SK-N-SH (cell line): ENCODE measurements at regions not wholly inside any gene's neighbourhood (a gene's known extent, or its start where the extent isn't known, plus 50 kb on each side); places are given as distances from the start of the nearest gene placed in this dataset.

ENCODE experiments used
- CTCF ChIA-PET: fragments of 300-600, 350-600 bp; formaldehyde crosslinking; extraction: SDS; loops from one replicate; lab custom pipeline; 2021; lab: Yijun Ruan, JAX
- POLR2A ChIA-PET: fragments of 350-600 bp; sonication (Branson Sonifier 250); formaldehyde crosslinking; extraction: SDS; loops from one replicate; lab custom pipeline; 2020; ENCODE audit warnings: antibody characterized with exemption, inconsistent platforms; lab: Yijun Ruan, JAX
- DNase-seq: peaks from one replicate; pipeline ENCODE4 v3.0.0; 2012
- H2AFZ ChIP-seq: fragments of 200-600 bp; sonication (generic); 2 replicates; pipeline ENCODE4 v1.8.1; 2016; ENCODE audit warnings: antibody characterized with exemption, mild to moderate bottlenecking, low read depth
- H3F3A ChIP-seq: fragments of 200-600 bp; sonication (generic); replicated peaks from 2 replicates; pipeline ENCODE3; 2016; ENCODE audit warnings: antibody characterized with exemption, mild to moderate bottlenecking; ENCODE audit not compliant: insufficient read depth
- H3K27ac ChIP-seq, 2 experiments: fragments of 200-500 bp in 1 of 2; fragments of 200-600 bp in 1 of 2; sonication (Bioruptor generic) in 1 of 2; sonication (generic), shearing (Covaris generic) in 1 of 2; 2 replicates each; pipeline versions ENCODE4 v1.5.1 to v1.6.1; 2014 to 2016; ENCODE audit warnings: low read depth in 2 of 2, inconsistent platforms in 1 of 2, low read length in 1 of 2, mild to moderate bottlenecking in 1 of 2, mixed read lengths in 1 of 2
- H3K27me3 ChIP-seq: fragments of 200-600 bp; sonication (generic), shearing (Covaris generic); 2 replicates; pipeline ENCODE4 v1.6.1; 2016; ENCODE audit warnings: mixed run types; ENCODE audit not compliant: insufficient read depth
- H3K36me3 ChIP-seq, 2 experiments: fragments of 200-500 bp in 1 of 2; fragments of 200-600 bp in 1 of 2; sonication (Bioruptor generic) in 1 of 2; sonication (generic) in 1 of 2; replicated peaks in 1 of 2; 2 replicates each; pipeline versions ENCODE3 to v1.5.1; 2014 to 2016; ENCODE audit warnings: low read length in 1 of 2, mild to moderate bottlenecking in 1 of 2; ENCODE audit not compliant: insufficient read depth in 2 of 2, control insufficient read depth in 1 of 2
- H3K4me1 ChIP-seq, 2 experiments: fragments of 200-500 bp in 1 of 2; fragments of 200-600 bp in 1 of 2; sonication (Bioruptor generic) in 1 of 2; sonication (generic), shearing (Covaris generic) in 1 of 2; 2 replicates each; pipeline versions ENCODE4 v1.5.1 to v1.6.1; 2014 to 2016; ENCODE audit warnings: low read depth in 1 of 2, low read length in 1 of 2, mixed run types in 1 of 2; ENCODE audit not compliant: insufficient read depth in 2 of 2, control insufficient read depth in 1 of 2
- H3K4me2 ChIP-seq: fragments of 200-600 bp; sonication (generic), shearing (Covaris generic); 2 replicates; pipeline ENCODE4 v1.6.1; 2017; ENCODE audit warnings: mixed run types
- H3K4me3 ChIP-seq, 2 experiments: fragments of 200-500 bp in 1 of 2; fragments of 200-600 bp in 1 of 2; sonication (Bioruptor generic) in 1 of 2; sonication (generic), shearing (Covaris generic) in 1 of 2; 2 replicates each; pipeline versions ENCODE4 v1.5.1 to v1.8.1; 2014 to 2016; ENCODE audit warnings: low read depth in 2 of 2, inconsistent platforms in 1 of 2, low read length in 1 of 2, mild to moderate bottlenecking in 1 of 2, mixed read lengths in 1 of 2, moderate library complexity in 1 of 2
- H3K79me2 ChIP-seq: fragments of 200-600 bp; sonication (generic); 2 replicates; pipeline ENCODE4 v1.8.1; 2017; ENCODE audit warnings: mild to moderate bottlenecking; ENCODE audit not compliant: insufficient read depth
- H3K9ac ChIP-seq: fragments of 200-600 bp; sonication (generic); 2 replicates; pipeline ENCODE4 v1.6.1; 2017; ENCODE audit warnings: mixed run types
- H3K9me2 ChIP-seq: fragments of 200-600 bp; sonication (generic); 2 replicates; pipeline ENCODE4 v1.6.1; 2017; ENCODE audit warnings: mixed run types
- H3K9me3 ChIP-seq: fragments of 200-600 bp; sonication (generic); 2 replicates; pipeline ENCODE4 v1.6.1; 2017; ENCODE audit warnings: mixed run types, mild to moderate bottlenecking, moderate library complexity
- H4K20me1 ChIP-seq: fragments of 200-600 bp; sonication (generic); 2 replicates; pipeline ENCODE4 v1.6.1; 2017; ENCODE audit warnings: mild to moderate bottlenecking, mixed run types; ENCODE audit not compliant: insufficient read depth
- GABPA ChIP-seq: IDR thresholded peaks from 2 replicates; pipeline ENCODE4 v1.4.0; 2012; ENCODE audit warnings: low read depth, mild to moderate bottlenecking
- GATA2 ChIP-seq: sonication (generic); formaldehyde crosslinking; IDR thresholded peaks from 2 replicates; pipeline ENCODE4 v1.5.0; 2020; ENCODE audit warnings: mild to moderate bottlenecking, missing genetic modification reagents
- MEF2A ChIP-seq: IDR thresholded peaks from 2 replicates; pipeline ENCODE4 v1.4.0; 2012; ENCODE audit warnings: low read depth, borderline replicate concordance
- NFIC ChIP-seq: IDR thresholded peaks from 2 replicates; pipeline ENCODE4 v1.4.0; 2012; ENCODE audit warnings: borderline replicate concordance
- RAD21 ChIP-seq: IDR thresholded peaks from 2 replicates; pipeline ENCODE4 v1.6.1; 2012; ENCODE audit warnings: mild to moderate bottlenecking, low read length
- RXRA ChIP-seq: IDR thresholded peaks from 2 replicates; pipeline ENCODE4 v1.4.0; 2012; ENCODE audit warnings: low read depth, mild to moderate bottlenecking, borderline replicate concordance
- TCF12 ChIP-seq: IDR thresholded peaks from 2 replicates; pipeline ENCODE4 v1.4.0; 2012
- WGBS: methylation state at CpG from one replicate; pipeline ENCODE4 v1.1.6; 2017; ENCODE audit warnings: low lambda C conversion rate; 5-methylcytosine and 5-hydroxymethylcytosine counted together
- TF ChIP-seq, protein P1 (sequence below): IDR thresholded peaks from 2 replicates; pipeline ENCODE4; 2012
- TF ChIP-seq, protein P2 (sequence below): fragments of 150-350 bp; IDR thresholded peaks from 2 replicates; pipeline ENCODE4 v1.6.1; 2016; ENCODE audit warnings: mild to moderate bottlenecking, low read depth, low read length
- TF ChIP-seq, protein P3 (sequence below): IDR thresholded peaks from 2 replicates; pipeline ENCODE4 v1.4.0; 2012; ENCODE audit warnings: low read depth, borderline replicate concordance
- TF ChIP-seq, protein P4 (sequence below): IDR thresholded peaks from 2 replicates; pipeline ENCODE4 v1.4.0; 2012; ENCODE audit warnings: low read depth, borderline replicate concordance
- TF ChIP-seq, protein P5 (sequence below): fragments of 200-600 bp; sonication (generic); IDR thresholded peaks from 2 replicates; pipeline ENCODE4 v1.6.1; 2017; ENCODE audit warnings: antibody characterized with exemption, mild to moderate bottlenecking, moderate library complexity

DNA sequence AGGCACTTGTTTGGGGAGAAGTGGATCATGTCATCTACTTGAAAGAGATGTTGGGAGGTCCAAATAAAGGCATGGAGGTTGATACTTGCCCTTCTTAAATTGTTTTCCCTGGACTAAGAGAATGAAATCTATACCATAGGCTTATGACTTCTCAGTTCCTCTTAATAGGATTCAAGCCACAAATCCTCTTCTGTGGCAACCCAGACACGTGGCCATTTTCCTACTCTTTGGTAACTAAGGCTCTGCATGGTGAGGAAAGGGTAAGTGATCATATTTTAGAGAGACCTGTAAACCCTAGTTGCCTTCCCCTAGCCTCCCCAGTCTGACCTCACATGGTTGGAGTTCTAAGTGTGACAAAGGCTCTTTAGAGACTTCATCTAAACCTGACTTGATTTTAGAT, 72.9 kb upstream of the CD44 start:
- Histone ChIP-seq H3K4me1 (peaks cover 12% of the 10 kb centered on the region in 2 experiments; a peak in 3 of 4 replicates), H2AFZ (no peak overlapping the region), H3K9ac (no peak overlapping the region), H3K4me2 (no peak overlapping the region), H3K27ac (no peak overlapping the region), H3K36me3 (no peaks in the 10 kb centered on the region), H3K27me3 (no peaks in the 10 kb centered on the region), H3K9me2 (no peaks in the 10 kb centered on the region), H3K79me2 (no peaks in the 10 kb centered on the region), H3F3A (peaks cover 8% of the 10 kb centered on the region), H3K4me3 (no peak overlapping the region), H4K20me1 (no peaks in the 10 kb centered on the region), H3K9me3 (peaks cover 9% of the 10 kb centered on the region)
- WGBS, result 53% methylated on average over 1 of the region's 1 CpG
- CTCF ChIA-PET, result no interaction called here
- POLR2A ChIA-PET, result no interaction called here
- no peak for DNase-seq
- TF ChIP-seq, protein P1, sequence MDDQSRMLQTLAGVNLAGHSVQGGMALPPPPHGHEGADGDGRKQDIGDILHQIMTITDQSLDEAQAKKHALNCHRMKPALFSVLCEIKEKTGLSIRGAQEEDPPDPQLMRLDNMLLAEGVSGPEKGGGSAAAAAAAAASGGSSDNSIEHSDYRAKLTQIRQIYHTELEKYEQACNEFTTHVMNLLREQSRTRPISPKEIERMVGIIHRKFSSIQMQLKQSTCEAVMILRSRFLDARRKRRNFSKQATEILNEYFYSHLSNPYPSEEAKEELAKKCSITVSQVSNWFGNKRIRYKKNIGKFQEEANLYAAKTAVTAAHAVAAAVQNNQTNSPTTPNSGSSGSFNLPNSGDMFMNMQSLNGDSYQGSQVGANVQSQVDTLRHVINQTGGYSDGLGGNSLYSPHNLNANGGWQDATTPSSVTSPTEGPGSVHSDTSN, result no peak
- TF ChIP-seq TCF12, result no peak

DNA sequence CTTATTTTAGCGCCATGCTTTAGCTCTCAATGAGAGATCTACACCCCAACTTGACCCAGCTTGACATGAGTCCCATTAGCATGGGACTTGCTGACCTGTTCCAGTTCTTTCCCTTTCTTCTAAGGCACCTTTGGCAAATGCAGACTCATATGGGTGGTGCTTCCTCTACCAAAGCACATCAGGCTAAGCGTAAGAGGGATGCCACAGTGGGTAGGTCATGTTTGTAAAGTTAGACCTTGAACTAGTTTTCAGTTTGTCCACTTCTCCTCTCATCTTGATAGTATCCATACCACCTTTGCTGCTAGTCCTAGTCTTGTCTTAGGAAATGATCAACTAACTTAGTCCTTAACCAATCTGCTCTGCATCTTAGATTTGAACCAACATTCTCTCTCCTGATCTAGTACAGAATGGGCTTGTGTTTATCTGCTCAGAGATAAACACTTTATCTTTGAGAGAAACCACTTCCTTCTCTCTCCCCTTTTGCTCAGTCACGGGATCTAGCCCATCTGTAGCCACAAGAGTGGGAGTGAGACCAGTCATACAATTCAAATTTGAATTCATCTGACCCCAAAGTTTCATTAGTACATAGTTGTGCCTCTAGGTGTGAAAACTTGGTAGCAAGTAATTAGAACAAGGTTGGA, 72.1 kb upstream of the CD44 start:
- no peaks in the 10 kb centered on the region for H4K20me1 ChIP-seq
- no peaks in the 10 kb centered on the region for H3K36me3 ChIP-seq
- no peak for DNase-seq
- WGBS, result 94% methylated on average over 3 of the region's 3 CpGs
- H3K9me2 ChIP-seq, result no peaks in the 10 kb centered on the region
- TF ChIP-seq MEF2A, result no peak
- H3K27me3 ChIP-seq, result no peaks in the 10 kb centered on the region
- no peaks in the 10 kb centered on the region for H3K79me2 ChIP-seq
- peaks cover 12% of the 10 kb centered on the region in 2 experiments; a peak in 3 of 4 replicates for H3K4me1 ChIP-seq
- peaks cover 8% of the 10 kb centered on the region for H3F3A ChIP-seq
- H3K9ac ChIP-seq, result no peak overlapping the region
- H3K27ac ChIP-seq, result no peak overlapping the region
- no peak overlapping the region for H2AFZ ChIP-seq
- peaks cover 9% of the 10 kb centered on the region for H3K9me3 ChIP-seq
- no peak overlapping the region for H3K4me2 ChIP-seq
- POLR2A ChIA-PET, result no interaction called here
- CTCF ChIA-PET, result no interaction called here
- no peak overlapping the region for H3K4me3 ChIP-seq

DNA sequence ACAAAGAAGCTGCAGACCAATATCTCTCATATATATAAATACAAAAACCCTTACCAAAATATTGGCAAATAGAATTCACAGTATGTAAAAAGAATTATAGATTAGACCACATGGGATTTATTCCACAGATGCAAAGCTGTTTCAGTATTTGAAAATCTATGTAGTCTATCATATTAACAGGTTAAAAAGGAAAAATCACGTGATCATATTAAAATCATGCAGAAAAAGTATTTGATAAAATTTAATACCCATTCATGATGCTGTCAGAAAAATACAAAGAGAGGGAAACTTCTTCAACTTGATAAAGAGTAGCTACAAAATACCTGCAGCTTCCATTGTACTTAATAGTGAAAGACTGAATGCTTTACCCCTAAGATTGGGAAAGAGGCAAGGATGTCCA, 67.2 kb upstream of the CD44 start:
- Histone ChIP-seq H3K9me2 (no peaks in the 10 kb centered on the region), H3K79me2 (no peaks in the 10 kb centered on the region), H3K4me1 (no peaks in the 10 kb centered on the region; a peak in 1 of 4 replicates), H4K20me1 (no peaks in the 10 kb centered on the region), H3K27ac (no peak overlapping the region), H3K27me3 (no peaks in the 10 kb centered on the region), H2AFZ (no peak overlapping the region), H3K9me3 (peaks cover 9% of the 10 kb centered on the region), H3K4me2 (no peak overlapping the region), H3F3A (peaks cover 12% of the 10 kb centered on the region), H3K9ac (no peak overlapping the region), H3K36me3 (no peaks in the 10 kb centered on the region), H3K4me3 (no peak overlapping the region)
- WGBS, result 100% methylated on average over 1 of the region's 1 CpG
- POLR2A ChIA-PET, result no interaction called here
- CTCF ChIA-PET, result interaction anchor here (0.8 kb wide), 1 partner anchor 27 kb away, joined by 3 read pairs; no protein-coding TSS in a partner anchor
- no peak for DNase-seq
- TF ChIP-seq GABPA, result no peak
- no peak for TF ChIP-seq NFIC
- TF ChIP-seq, protein P2, sequence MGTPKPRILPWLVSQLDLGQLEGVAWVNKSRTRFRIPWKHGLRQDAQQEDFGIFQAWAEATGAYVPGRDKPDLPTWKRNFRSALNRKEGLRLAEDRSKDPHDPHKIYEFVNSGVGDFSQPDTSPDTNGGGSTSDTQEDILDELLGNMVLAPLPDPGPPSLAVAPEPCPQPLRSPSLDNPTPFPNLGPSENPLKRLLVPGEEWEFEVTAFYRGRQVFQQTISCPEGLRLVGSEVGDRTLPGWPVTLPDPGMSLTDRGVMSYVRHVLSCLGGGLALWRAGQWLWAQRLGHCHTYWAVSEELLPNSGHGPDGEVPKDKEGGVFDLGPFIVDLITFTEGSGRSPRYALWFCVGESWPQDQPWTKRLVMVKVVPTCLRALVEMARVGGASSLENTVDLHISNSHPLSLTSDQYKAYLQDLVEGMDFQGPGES, result no peak
- TF ChIP-seq GATA2 (CRISPR knock-in tag), result no peak
- TF ChIP-seq, protein P3, sequence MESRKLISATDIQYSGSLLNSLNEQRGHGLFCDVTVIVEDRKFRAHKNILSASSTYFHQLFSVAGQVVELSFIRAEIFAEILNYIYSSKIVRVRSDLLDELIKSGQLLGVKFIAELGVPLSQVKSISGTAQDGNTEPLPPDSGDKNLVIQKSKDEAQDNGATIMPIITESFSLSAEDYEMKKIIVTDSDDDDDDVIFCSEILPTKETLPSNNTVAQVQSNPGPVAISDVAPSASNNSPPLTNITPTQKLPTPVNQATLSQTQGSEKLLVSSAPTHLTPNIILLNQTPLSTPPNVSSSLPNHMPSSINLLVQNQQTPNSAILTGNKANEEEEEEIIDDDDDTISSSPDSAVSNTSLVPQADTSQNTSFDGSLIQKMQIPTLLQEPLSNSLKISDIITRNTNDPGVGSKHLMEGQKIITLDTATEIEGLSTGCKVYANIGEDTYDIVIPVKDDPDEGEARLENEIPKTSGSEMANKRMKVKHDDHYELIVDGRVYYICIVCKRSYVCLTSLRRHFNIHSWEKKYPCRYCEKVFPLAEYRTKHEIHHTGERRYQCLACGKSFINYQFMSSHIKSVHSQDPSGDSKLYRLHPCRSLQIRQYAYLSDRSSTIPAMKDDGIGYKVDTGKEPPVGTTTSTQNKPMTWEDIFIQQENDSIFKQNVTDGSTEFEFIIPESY, result no peak
- TF ChIP-seq, protein P4, sequence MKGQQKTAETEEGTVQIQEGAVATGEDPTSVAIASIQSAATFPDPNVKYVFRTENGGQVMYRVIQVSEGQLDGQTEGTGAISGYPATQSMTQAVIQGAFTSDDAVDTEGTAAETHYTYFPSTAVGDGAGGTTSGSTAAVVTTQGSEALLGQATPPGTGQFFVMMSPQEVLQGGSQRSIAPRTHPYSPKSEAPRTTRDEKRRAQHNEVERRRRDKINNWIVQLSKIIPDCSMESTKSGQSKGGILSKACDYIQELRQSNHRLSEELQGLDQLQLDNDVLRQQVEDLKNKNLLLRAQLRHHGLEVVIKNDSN, result no peak
- no peak for TF ChIP-seq MEF2A
- TF ChIP-seq RAD21, result no peak
- no peak for TF ChIP-seq RXRA
- TF ChIP-seq, protein P5, sequence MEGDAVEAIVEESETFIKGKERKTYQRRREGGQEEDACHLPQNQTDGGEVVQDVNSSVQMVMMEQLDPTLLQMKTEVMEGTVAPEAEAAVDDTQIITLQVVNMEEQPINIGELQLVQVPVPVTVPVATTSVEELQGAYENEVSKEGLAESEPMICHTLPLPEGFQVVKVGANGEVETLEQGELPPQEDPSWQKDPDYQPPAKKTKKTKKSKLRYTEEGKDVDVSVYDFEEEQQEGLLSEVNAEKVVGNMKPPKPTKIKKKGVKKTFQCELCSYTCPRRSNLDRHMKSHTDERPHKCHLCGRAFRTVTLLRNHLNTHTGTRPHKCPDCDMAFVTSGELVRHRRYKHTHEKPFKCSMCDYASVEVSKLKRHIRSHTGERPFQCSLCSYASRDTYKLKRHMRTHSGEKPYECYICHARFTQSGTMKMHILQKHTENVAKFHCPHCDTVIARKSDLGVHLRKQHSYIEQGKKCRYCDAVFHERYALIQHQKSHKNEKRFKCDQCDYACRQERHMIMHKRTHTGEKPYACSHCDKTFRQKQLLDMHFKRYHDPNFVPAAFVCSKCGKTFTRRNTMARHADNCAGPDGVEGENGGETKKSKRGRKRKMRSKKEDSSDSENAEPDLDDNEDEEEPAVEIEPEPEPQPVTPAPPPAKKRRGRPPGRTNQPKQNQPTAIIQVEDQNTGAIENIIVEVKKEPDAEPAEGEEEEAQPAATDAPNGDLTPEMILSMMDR, result no peak
